Myocyte (in vitro differentiated cells): ENCODE measurements at regions not wholly inside any gene's neighbourhood (a gene's known extent, or its start where the extent isn't known, plus 50 kb on each side); places are given as distances from the start of the nearest gene placed in this dataset.

Experiments
- DNase-seq: peaks from one replicate; pipeline ENCODE4 v3.0.0-alpha.2; 2012; ENCODE audit warnings: low read depth

DNA sequence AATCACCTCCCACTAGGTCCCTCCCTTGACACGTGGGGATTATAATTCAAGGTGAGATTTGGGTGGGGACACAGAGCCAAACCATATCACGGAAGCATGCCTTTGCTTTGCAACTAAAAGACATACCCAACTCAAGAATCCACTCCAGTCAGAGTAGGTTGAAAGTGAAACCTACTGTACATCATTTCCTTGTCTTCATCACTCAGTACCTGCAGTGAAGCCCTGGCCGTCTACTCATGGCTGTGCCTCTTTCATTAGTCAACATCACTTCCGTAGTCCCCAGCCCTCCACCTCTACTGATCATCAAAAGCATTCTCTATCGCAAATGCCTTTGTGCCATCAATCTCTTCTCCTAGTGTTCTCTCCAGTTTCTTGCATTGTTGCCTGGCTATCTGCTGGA, 343.1 kb upstream of the ARGLU1 start:
- DNase-seq: no peak

DNA sequence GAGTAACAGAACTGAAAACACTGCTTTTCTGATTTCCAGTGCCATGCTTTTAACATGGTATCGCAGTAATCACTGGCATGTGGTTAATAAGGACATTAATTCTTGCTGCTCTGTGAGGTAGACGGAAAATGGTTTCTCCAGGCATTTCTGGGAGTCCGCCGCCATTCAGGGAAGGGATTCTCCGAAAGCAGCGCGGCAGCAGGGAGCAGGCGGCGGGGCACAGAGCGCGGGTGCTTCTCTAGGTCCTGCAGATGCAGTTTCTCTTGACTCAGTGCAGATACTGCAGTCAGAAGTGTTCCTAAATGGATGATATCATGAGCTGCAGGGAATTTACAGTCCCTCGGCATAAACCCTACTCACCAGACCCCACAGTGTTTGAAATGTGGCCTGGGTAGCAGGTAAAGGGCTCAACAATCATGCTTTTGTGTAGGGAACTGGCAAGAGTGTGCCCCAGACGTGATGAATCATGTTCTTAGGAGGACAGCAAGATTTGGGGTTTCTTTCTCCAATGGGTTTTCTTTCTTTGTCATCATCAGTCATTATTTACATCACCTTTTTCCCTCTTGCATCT, 338.6 kb upstream of the ARGLU1 start:
- DNase-seq: no peak

DNA sequence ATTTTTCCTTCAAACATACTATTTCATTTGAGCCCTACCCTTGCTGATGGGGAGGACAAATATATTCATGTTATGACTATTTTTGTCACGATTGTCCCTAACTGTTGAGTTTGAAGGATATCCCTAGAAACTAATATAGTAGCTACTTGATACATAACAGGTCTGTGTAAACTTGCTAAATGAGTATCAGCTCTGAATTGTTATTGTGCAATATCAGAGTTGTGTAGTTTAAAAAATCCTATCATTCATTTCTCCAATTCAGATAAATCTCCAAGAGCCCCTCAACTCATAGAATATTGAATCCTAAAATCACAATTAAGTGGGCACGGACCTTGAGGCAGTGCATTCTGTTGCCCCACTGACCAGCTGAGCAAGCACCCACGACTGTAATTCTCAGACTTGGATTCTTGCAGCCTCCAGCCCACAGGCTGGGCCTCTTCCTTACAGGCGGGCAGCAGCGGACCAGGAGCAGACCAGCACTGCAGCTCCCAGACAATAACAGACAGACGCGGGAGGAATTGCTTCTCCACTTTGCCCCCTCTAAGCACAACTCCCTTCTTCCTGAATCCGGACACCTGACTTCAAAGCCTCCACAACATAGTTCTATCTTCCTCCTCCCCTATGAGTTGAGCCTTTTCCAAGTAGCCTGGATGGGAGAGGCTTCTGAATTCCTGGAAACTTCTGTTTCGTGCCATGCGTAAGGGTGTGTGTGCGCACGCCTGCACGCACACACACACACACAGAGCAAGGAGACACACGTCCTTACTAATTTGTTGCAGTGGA, 337.6 kb upstream of the ARGLU1 start:
- DNase-seq: no peak

DNA sequence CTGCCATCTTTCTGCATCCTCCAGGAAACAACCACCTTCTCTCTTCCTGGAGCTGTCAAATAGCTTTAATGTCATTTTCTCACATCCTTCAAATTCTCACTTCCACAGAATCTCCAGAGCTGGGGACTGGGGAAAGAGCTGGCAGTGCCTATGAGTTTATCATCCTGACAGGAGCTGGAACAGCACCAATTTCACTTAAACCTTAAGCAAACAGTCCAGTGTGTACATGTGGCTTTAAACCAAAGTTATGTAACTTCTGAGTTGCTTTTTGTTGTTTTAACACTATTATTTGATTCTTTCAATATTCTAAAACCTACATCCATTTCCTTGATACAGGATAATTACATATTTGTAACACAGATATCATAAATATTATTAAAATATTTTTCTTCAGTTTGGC, 331.5 kb upstream of the ARGLU1 start:
- DNase-seq: no peak

DNA sequence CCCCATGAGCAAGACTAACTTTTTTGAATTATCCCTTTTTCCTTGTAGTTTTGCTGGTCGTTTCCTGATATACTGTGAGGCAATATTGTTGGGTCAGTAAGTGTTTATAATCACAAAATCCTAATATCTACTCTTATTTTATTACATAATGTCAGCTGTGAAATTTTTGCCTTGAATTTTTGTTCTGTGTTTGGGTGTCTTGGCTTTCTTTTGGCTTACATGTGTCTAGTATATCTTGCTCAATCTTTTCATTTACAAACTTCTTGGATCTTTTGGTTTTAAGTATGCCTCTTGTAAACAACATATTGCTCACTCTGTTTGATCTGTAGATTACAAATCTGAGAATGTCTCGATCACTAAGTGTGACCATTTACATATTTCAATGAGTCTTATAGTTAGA, 330.3 kb upstream of the ARGLU1 start:
- no peak for DNase-seq

DNA sequence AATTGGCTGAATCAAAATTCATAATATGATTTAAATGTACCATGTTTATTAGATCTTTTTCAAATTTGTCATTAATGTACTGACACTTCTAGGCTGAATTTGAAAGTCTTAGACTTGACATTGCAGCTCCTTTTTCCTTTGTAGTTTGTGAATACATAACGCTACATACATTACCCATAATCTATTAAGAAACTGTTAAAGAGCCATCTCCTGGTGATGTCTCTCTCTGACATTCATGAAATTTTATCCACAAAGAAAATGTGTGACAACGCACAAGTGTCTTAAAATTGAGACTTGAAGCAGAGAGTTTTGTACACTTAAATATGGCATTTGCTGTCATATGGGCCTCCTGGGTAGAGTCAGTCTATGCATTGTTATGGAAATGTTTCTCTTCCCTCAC, 320.2 kb upstream of the ARGLU1 start:
- no peak for DNase-seq

DNA sequence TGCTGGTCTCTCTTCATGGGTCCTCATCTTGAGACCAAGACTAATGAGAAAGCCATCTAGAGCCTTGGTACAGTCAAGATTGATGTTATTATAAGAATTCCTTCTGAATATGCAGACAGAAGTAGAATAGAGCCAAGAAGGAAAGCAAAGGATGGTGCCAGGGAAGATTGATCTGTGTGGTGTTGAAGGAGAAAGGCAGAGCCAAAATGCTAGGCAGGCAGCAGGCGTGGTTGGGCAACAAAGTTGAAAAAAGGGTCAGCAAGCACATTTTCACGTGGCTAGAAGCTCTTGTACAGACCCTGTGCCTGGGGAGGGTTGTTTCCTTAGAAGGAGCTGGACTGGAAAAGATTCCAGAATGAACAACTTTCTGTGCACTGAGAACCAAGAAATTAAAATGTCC, 319.7 kb upstream of the ARGLU1 start:
- no peak for DNase-seq

DNA sequence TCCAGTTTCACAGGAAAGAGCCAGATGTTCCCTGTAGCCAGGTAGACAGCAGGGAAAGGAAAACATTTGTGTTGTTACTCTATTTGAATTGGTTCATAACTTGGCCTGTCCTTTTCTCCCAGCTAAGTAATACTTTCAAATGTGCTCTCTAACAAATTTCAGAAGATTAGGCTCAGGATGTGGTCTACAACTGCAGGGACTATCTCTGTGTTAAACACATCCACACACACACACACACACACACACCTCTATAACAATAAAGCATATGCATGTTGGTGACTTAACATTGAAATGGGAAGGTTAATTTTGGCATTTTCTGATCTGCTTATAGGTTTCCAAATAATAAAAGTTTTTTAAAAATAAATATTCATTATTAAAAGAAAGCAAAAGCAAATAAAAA, 316.0 kb upstream of the ARGLU1 start:
- DNase-seq: no peak

DNA sequence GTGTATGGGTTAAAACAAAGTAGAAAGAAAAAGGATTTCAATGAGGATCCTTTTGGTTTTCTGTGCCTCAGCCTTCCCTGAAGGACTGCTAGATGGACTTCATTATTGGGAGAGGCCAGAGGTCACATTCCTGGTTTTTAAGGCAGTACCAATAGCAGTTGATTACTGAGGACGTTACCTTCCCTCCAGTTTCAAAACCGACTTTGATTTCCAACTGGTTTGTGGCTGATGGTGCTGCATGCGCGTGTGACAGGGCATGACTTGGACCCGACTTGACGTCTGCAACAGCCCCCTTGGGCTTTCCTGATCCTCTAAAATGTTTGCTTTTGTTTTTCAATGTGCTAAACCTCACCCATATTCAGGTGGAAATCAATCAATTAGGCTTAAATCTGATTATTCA, 314.3 kb upstream of the ARGLU1 start:
- no peak for DNase-seq

DNA sequence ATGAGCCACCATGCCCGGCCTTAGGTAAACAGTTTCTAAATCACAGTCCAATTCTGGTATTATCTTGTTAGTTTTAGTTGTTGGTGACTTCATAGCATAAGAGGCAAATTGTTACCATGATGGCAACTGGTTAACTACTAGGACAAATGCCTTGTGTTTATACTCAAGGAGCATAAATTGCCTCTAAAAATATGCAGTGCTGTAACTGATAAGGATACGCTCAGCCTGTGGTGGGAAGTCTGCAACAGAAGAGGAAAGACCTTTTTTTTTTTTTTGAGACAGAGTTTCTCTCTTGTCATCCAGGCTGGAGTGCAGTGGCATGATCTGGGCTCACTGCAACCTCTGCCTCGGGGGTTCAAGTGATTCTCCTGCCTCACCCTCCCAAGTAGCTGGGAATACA, 311.9 kb upstream of the ARGLU1 start:
- DNase-seq: no peak

DNA sequence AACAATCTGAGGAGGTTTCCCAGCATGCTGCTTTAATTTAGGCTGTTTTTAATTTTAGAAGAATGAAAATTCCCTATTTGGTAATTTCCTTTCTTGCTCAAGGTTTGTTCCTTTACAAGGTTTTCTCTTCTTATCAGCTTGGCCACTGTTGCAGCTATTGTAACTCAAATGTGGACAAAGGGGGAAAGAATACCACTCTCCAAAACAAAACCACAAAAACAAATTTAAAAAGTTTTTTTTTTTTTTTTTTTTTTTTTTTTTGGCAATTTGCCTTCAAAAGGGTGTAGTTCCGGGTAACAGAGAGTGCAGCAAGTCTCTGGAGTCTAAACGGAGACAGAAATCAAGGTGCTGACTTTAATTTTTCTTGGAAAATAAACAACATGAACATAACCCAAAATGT, 306.4 kb upstream of the ARGLU1 start:
- DNase-seq: no peak

DNA sequence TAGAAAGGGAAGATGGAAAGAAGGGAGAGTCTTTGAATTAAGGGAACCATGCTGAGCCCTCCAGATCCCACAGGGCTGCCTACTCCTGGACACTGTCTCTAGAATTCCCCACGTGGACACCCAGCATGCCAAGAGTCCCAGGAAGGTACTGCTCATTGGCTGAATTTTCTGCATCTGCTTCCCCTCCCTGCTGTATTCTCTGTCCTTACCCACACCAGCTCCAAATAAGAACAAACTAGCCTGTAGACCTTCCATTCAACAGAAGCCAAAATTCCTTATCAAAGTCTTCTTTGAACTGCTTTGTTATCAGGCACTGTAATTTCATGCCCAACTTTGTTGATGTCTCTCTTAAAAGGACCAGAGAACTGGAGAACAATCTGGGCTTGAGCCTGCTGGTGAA, 305.9 kb upstream of the ARGLU1 start:
- DNase-seq: no peak

DNA sequence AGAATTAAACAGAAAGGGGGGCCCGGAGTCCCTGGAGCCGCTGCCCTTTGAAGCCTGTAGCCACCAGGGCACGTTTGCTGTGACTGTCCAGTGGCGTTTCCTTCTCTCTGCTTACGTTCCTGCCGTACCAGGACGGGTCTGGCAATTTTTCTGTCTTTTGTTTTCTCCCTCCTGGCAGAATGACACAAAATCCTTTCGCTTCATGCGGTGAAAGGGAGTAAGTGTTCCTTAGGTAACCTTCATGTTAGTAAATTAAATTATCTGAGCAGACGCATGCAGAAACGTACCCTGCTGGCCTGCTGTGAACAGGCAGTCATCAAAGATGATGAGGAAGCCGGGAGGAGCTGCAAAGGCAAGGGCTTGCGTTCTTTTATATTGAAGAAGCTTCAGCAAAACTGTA, 299.3 kb upstream of the ARGLU1 start:
- DNase-seq: peak; percentile 0

DNA sequence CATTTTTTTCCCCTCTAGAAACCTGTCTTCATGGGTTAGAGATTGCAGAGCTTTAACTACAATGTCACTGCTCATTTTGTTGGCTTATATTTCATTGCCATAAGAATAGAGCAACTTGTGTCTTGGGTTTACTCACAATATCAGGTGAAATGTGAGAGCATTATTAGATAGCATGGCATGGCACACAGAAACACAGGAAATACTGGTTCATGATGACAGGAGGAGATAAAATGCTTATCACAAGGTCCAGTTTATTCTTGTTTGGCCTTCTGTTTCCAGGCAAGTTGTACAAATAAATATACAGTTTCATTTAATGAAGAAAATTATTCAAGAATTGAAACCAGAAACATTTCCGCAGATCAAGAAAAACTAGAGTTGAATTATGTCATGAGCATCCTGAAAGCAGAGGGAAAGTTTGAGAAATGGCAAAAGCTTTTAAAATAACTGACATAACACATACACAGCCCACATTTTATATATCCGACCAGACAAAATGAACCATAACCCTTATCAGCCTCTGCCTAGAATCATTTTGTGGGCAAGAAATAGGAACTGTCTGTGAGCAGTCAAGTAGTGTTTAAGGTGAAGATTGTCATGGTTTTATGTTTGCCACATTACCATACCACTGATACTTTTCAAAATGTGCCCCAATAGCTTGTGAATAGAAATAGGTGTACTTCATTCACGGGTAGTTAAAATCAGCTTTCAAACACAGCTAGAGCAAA, 297.9 kb upstream of the ARGLU1 start:
- no peak for DNase-seq

DNA sequence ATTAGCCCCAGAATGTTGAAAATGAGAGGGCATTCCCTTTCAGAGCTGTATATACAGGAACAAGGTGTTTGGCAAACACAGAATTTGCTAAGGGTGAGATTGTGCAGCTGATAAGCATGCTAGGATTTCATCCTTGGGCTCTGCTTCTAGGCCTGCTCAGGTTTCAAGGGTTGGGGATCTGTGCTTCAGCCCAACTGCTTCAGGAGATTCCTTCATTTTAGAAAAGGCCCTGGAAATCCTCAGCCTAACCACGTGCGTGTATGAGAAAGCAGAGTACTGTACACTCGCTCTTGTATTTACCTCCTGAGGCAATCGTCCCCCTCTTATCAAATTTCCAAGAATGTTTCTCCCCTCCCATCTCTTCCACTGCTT, 291.6 kb upstream of the ARGLU1 start:
- DNase-seq: no peak

DNA sequence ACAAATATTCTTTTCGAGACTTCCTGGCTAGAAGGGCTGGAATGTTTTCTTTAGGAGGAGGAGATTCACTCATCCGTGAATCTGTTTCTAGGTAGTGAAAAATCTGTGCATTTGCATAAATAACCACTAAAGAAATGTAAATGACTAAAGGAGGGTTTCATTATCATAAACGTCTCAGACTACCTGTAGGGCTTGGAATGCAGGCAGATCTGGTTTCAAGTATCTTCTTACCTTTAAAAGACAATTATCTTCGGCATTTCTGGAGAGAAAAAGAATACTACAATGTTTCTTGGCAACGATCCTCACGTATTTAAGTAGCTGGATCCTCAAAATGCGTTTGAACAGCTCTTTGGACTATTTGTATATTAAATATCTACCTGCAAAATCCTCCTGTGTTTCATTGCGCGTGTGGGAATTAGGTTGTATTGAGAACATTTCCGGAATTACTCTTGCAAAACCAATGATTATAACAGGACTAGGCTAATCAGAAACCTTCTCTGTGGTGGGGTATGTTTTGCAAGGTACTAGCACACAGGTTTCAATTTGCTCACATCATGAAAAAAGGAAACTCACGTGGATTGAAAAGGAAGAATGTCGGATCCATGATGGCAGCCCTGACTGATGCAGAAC, 291.1 kb upstream of the ARGLU1 start:
- no peak for DNase-seq

DNA sequence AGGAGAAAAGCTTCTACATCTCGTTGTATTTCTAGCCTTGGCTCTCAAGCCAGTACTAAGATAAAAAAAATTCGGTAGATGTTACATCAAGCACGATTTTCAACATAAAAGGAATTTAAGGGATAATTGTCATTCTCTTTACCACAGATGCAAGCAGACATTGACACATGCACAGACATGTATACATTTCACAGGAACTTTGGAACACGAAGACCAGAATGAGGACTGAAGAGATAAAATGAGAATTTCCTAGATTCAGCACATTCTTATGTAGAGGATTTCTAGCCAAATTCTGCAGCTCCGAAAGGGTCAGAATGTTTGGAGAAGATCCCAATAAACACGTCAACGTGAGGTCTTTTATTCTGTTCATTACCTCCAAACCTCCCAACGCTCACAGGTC, 284.5 kb upstream of the ARGLU1 start:
- no peak for DNase-seq

DNA sequence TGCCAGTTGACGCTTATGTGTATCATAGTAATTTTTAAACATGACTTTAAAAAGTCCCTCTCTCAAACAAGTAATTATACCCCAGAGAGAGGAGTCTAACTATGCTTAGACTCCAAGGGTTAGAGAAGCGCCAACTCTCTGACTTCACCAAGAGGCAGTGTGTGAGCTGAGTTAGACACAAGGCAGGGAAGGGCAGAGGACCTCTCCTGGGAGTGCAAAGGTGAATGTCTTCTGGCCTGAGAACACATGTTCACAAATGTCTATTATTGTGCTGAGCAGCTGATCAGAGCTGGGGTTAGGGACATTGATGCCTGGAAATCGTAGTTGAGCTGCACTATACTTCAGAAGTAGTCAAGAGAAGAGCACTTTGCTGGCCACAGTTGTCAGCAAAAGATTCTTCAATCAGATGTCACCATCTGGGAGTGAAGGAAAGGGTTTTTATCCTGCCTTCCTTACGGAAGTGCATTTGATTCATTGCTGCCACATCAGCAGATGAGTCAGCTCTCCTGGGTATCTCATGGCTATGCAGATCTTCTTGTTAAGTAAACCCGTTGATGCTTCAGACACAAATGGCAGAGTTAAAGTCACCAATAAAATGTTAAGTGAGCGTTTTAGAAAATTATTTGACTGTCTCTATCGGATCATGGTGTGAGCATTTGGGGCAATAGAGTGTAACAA, 283.2 kb upstream of the ARGLU1 start:
- no peak for DNase-seq

DNA sequence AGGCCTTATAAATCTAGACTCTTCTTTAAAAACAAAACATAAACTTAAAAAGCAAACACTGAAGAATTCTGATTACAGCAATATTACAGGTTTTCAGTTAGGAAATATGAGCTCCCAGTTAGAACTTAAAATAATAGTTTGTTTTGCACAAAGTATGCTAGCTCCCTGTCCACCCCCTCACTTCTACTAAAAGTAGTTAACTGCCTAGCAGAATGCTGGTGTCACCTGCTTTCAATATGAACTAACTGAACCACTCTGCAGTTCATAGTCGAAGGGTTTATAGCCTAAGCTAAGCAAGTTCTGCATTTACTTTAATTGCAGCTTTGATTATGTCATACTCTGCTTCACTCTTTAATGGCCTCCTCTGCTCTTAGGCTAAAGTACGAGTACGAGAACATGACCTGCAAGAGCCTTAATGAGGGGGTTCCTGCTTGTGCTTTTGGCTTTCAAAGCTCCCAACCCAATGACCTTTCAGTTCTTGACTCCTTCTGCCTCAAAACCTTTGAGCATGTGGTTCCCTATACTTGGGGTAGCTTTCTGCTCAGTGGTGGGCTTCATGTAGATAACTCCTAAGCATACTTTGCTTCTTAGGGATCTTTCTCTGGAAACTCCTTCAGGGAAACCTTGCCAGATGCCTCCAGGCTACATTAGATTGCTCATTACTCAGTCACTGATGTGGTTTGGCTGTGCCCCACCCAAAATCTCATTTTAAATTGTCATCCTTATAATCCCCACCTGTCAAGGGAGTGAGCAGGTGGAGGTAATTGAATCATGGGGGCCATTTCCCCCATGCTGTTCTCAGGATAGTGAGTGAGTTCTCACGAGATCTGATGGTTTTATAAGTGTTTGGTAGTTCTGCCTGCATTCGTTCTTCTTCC, 278.9 kb upstream of the ARGLU1 start:
- no peak for DNase-seq

DNA sequence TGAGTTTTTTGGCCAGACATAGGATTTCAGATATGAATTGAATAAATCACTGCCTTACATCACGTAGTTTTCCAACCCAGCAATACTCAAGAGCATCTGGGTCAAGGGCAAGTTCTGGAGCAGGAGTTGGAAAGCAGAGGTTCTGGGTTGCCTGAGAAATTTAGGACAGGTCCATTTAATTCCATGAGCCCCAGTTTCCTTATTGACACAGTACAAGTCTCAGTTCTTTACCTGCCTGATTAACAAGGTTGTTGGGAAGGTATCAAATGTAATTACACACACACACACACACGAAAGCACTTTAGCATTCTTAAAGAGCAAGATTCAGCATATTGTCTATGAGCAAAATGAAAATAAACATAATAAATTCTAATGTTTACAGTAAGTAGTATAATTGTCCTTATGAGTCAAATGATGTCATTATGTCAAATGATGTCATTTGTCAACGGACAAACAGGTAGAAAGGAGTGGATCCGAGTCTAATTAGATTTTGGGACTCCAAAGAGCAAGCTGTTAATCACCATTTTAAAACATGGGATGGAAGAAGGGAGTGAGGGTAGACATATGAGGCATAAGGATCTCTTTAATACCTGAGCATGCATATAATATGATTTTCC, 268.4 kb upstream of the ARGLU1 start:
- DNase-seq: no peak
